ENCODE measurements at regions not wholly inside any gene's neighbourhood (a gene's known extent, or its start where the extent isn't known, plus 50 kb on each side); places are given as distances from the start of the nearest gene placed in this dataset.

DNA sequence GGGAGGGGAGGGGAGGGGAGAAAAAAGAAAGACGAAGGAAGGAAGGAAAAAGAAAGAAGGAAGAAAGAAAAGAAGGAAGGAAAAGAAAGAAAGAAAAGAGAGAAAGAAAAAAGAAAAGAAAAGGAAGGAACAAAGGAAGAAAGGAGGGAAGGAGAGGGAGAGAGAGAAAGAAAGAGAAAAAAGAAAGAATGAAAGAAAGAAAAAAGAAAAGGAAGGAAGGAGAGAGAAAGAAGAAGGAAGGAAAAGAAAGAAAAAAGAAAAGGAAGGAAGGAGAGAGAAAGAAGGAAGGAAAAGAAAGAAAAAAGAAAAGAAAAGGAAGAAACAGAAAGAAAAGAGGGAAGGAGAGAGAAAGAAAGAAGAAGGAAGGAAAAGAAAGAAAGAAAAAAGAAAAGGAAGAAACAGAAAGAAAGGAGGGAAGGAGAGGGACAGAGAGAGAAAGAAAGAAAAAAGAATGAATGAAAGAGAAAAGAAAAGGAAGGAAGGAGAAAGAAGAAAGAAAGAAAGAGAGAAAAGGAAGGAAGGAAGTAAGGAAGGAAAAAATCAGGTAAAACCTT lies 225.3 kb downstream of the TPBG start:
- TF ChIP-seq CTCF (IDR thresholded peaks at IDR 0.05) (no peak), POLR2A (IDR thresholded peaks at IDR 0.05) (no peak)

Data from suprapubic skin (tissue), 3 donors.